NB4 (cell line): ENCODE measurements at regions not wholly inside any gene's neighbourhood (a gene's known extent, or its start where the extent isn't known, plus 50 kb on each side); places are given as distances from the start of the nearest gene placed in this dataset.

Experiments used
- MYC ChIP-seq: IDR thresholded peaks from 2 replicates; pipeline ENCODE4 v1.6.1; 2011; ENCODE audit warnings: low read depth, low read length
- POLR2A ChIP-seq: IDR thresholded peaks from 2 replicates; pipeline ENCODE4 v1.6.1; 2011; ENCODE audit warnings: mild to moderate bottlenecking; ENCODE audit not compliant: insufficient read length; ENCODE audit errors: extremely low read depth
- TF ChIP-seq, protein P1 (sequence below): IDR thresholded peaks from one replicate; pipeline ENCODE4 v1.5.1; 2012; ENCODE audit warnings: low read depth, low read length
- TF ChIP-seq, protein P2 (sequence below): IDR thresholded peaks from 2 replicates; pipeline ENCODE4 v1.6.1; 2011; ENCODE audit warnings: low read depth, low read length

DNA sequence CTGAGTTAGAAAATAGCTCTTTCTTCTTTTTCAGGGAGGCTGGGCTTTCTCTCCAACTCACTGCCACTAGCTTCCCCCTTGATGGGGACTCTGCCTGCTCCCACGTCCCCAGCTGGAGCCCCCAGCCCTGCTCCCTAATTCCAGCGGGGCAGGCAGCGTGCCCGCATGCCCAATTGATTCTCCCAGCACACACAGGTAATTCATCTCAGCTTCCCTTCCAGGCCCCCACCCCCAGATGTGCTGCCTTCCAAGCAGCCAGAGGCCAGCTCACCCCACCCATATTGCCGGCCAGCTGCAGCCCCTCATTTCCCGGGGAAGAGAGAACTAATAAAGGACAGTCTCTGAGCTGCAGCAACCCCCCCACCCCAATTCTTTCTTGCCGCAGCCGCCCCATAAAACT lies 69.8 kb downstream of the EFNB1 start:
- TF ChIP-seq, protein P1, sequence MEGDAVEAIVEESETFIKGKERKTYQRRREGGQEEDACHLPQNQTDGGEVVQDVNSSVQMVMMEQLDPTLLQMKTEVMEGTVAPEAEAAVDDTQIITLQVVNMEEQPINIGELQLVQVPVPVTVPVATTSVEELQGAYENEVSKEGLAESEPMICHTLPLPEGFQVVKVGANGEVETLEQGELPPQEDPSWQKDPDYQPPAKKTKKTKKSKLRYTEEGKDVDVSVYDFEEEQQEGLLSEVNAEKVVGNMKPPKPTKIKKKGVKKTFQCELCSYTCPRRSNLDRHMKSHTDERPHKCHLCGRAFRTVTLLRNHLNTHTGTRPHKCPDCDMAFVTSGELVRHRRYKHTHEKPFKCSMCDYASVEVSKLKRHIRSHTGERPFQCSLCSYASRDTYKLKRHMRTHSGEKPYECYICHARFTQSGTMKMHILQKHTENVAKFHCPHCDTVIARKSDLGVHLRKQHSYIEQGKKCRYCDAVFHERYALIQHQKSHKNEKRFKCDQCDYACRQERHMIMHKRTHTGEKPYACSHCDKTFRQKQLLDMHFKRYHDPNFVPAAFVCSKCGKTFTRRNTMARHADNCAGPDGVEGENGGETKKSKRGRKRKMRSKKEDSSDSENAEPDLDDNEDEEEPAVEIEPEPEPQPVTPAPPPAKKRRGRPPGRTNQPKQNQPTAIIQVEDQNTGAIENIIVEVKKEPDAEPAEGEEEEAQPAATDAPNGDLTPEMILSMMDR, result no peak
- TF ChIP-seq POLR2A (no peak), MYC (no peak)
- TF ChIP-seq, protein P2, sequence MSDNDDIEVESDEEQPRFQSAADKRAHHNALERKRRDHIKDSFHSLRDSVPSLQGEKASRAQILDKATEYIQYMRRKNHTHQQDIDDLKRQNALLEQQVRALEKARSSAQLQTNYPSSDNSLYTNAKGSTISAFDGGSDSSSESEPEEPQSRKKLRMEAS, result no peak
